ENCODE measurements at regions not wholly inside any gene's neighbourhood (a gene's known extent, or its start where the extent isn't known, plus 50 kb on each side); places are given as distances from the start of the nearest gene placed in this dataset.
"Not testable (repeated sequence)": the region's sequence is repeated elsewhere in the genome, so short reads cannot be mapped to it uniquely, and the experiment has no call there.

GRCh38 chr3:176628101-176628639 lies 569.1 kb downstream of the TBL1XR1 start:
- no peak for DNase-seq (ENCODE audit: low spot score)

GRCh38 chr3:176623468-176624150 lies 573.7 kb downstream of the TBL1XR1 start:
- no peak for DNase-seq (ENCODE audit: low spot score)

GRCh38 chr3:176619833-176620232 lies 577.4 kb downstream of the TBL1XR1 start:
- DNase-seq (ENCODE audit: low spot score) = no peak

GRCh38 chr3:176615826-176616225 lies 581.5 kb downstream of the TBL1XR1 start:
- no peak for DNase-seq (ENCODE audit: low spot score)

DNA sequence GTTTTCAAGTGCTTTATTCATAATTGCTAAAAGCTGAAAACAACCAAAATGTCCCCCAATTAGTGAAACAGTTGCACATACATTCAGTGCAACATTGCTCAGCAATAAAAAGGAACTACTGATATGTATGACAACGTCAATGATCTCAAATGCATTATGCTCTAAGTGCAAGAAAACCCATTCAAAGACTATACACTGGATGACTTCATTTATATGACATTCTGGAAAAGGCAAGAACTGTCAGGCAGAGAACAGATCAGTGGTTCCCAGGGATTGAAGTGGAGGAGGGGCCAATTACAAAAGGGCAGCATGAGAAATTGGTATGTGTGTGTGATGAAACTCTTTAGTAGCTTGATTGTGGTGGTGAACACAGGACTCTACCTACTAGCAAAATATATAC lies 585.6 kb downstream of the TBL1XR1 start:
- DNase-seq (ENCODE audit: low spot score) = no peak

DNA sequence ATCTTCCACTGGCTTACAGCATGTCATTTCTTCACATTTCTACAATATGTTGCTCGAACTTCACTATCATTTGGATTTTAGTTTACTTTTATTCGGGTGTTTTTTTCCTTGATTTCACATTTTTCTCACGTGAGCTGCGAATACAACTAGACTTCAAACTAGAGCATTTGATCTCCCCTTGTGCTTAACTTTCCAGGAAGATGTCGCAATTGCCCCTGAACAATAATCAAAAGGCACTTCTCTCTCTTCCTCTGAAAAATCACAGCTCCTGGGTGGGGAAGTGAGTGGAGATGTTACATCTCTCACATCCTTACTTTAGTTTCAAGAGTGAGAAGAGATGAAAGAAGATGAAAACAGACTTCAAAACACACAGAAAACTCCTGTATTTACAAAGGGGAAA lies 587.9 kb downstream of the TBL1XR1 start:
- no peak for DNase-seq (ENCODE audit: low spot score)

DNA sequence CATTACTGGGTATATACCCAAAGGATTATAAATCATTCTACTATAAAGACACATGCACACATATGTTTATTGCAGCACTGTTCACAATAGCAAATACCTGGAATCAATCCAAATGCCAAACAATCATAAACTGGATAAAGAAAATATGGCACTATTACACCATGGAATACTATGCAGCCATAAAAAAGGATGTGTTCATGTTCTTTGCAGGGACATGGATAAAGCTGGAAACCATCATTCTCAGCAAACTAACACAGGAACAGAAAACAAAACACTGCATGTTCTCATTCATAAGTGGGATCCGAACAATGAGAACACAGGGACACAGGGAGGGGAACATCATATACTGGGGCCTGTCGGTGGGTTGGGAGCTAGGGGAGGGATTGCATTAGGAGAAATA lies 591.7 kb downstream of the TBL1XR1 start:
- DNase-seq (ENCODE audit: low spot score) = not testable (repeated sequence)

DNA sequence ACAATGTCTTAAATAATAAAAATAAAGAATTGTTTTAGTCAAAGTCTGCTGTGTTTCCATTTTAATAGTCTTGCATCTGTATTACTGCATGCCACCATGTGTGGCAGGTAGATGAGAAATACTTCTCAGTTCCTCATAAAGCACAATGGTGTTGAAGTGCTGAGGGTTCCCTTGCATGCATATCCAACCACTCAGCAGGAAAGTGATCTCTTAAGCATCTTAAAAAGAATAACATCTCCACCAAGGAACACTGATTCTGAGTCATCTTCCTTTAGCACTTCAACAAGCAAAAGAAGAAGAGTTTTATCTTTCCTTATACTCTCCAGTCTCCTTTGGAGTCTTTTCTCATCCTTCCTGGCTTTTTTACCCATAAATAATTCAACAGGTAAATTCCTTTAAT lies 602.0 kb downstream of the TBL1XR1 start:
- DNase-seq (ENCODE audit: low spot score) = no peak

DNA sequence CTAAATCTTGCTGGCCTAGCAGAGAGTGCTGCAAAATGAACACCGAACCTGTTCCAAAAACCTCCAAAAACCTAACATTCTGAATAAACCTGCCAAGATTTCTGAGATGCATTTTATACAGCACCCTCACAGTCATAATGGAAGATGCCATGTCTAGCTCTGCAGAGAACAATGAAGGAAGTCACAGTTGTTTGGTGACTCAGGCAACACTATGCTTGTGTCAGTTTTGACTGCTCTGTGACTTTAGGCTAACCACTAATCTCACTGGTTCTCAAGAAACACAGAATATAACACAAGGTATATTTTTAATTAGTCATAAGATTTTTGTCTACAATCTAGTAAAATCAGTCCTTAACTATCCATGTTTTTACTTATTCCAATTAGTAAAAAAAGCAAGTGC lies 606.6 kb downstream of the TBL1XR1 start:
- no peak for DNase-seq (ENCODE audit: low spot score)

DNA sequence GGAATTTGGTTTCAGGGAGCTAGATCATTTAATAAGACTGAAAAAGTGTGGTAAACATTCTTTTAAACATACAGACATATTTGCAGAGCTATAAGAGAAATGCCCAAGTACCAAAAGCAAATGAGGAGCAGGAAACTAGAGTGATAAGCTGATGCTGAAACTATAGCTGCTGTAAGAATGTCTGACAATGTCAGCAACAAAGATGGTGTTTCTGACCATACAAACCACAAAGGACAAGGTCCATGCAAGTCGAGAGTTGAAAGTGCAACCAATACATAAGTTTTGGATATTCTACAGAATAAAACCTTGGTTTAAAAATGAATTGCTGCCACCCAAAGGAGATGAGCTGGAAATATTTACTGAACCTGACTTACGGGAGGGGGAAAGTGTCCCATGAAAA lies 610.2 kb downstream of the TBL1XR1 start:
- DNase-seq (ENCODE audit: low spot score) = no peak

DNA sequence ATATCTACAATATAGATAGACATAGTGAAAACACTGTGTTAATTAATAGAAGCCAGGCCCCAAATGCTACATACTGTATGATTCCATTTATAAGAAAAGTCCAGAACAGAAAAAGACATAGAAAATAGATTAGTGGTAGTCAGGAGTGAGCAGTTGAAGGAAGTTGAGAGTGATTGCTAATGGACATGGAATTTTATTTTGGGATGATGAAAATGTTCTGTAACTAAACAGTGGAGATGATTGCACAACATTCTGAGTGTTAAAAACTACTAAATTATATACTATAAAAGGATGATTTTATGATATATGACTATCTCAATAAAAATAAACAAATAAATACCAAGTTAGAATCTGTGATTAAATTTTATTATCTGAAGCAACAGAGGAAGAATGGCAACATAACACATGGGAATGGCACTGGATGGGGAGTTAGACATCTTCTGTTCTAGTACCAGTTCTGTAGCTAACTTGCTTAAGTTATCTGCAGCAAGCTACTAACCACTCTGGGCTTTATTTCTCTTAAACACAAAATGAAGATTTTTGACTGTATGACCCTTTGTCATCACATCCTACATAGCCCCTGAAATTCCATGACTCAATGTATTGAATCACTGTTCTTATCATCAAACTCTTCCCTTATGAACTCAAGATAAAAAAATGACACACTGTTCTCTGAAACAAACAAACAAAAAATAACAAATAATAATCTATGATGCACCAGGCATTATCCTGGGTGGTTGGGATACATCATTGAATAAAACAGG lies 612.7 kb downstream of the TBL1XR1 start:
- DNase-seq (ENCODE audit: low spot score) = no peak

GRCh38 chr3:176583956-176584355 lies 613.3 kb downstream of the TBL1XR1 start:
- no peak for DNase-seq (ENCODE audit: low spot score)

GRCh38 chr3:176581589-176581988 lies 615.7 kb downstream of the TBL1XR1 start:
- DNase-seq (ENCODE audit: low spot score) = no peak

DNA sequence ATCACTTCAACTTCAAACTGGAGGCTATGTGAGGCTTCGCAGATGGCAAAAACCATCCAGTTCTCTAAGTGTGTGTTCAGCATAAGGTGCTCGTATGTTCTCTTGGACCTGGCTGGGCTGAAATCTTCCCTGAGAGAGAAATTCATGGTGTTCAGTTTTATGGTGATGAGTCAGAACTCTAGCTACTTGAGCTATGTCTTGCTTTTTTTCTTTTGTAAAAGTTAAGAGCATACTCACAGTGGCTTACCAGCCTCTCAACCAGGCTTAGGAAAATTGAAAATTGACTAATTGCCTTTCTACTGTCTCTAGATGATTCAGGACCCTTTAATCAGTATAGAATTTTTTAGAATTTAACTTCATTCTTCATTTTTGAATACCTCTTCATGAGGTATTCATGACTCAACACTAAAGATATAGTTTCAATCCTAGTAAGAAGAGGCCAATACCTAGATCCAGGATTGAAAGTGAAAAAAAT lies 617.5 kb downstream of the TBL1XR1 start:
- DNase-seq (ENCODE audit: low spot score) = no peak

- DNase-seq (ENCODE audit: low spot score) = no peak
Measured at GRCh38 chr3:176578316-176578715, 619.0 kb downstream of the TBL1XR1 start.

DNA sequence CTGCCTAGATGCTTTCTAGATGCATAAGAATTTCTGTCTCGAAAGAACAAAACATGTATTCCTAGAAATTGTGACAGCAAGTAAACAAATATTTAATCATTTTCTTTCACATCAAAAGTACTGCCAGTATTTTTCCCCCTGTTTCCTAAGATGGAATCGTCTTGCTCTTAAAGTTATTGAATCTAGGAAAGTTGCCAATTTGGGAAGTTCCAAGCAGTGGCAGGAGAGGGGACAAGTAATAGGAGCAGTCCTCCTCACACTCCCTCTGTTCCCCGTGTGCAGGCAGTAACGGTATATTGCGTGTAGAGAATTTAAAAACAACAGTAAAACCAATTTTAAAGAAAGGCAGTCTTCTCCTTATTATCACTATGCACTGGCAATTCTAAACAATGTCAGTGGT lies 619.8 kb downstream of the TBL1XR1 start:
- no peak for DNase-seq (ENCODE audit: low spot score)

- no peak for DNase-seq (ENCODE audit: low spot score)
Measured at GRCh38 chr3:176574786-176575185, 622.5 kb downstream of the TBL1XR1 start.

- DNase-seq (ENCODE audit: low spot score) = no peak
Measured at GRCh38 chr3:176571926-176572325, 625.4 kb downstream of the TBL1XR1 start.

DNA sequence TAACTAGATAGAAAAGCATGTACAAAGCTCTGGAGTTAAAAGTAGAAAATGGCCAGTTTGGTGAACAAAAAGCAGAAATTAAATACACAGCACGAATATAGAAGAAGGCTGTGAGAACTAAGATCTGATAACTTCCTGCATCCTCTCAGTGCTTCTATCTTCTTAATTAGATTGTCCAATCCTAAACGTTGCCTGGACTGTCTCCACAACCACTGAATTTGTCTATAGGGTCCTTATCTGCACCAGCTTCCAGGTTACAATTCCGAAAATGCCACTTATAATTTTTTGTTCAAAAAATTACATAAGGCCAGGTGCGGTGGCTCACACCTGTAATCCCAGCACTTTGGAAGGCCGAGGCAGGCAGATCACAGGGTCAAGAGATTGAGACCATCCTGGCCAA lies 626.3 kb downstream of the TBL1XR1 start:
- DNase-seq (ENCODE audit: low spot score) = no peak

- no peak for DNase-seq (ENCODE audit: low spot score)
Measured at GRCh38 chr3:176568189-176568588, 629.1 kb downstream of the TBL1XR1 start.

- no peak for DNase-seq (ENCODE audit: low spot score)
Measured at GRCh38 chr3:176566757-176567156, 630.5 kb downstream of the TBL1XR1 start.

GRCh38 chr3:176562331-176562730 lies 635.0 kb downstream of the TBL1XR1 start:
- DNase-seq (ENCODE audit: low spot score) = no peak

- DNase-seq (ENCODE audit: low spot score) = no peak
Measured at GRCh38 chr3:176561826-176562225, 635.5 kb downstream of the TBL1XR1 start.

Measured in CD4-positive, alpha-beta T cell treated with Interleukin-15 for 4 hours (primary cell).